HG03064 (cell line): ENCODE measurements at regions not wholly inside any gene's neighbourhood (a gene's known extent, or its start where the extent isn't known, plus 50 kb on each side); places are given as distances from the start of the nearest gene placed in this dataset.

Experiments
- ATAC-seq: cut with Tn5 transposase; IDR thresholded peaks from one replicate; pipeline ENCODE4 v1.9.1; 2021; ENCODE audit warnings: low read depth; ENCODE audit not compliant: unreplicated experiment

GRCh38 chr13:44293908-44294735 is 79.5 kb upstream of the SERP2 start:
- no peak for ATAC-seq

GRCh38 chr13:44294876-44295275 is 78.7 kb upstream of the SERP2 start:
- no peak for ATAC-seq

GRCh38 chr13:44296856-44297255 is 76.8 kb upstream of the SERP2 start:
- ATAC-seq, result no peak

- ATAC-seq, result no peak
Measured at GRCh38 chr13:44298314-44298713, 75.3 kb upstream of the SERP2 start.

- ATAC-seq, result no peak
Measured at GRCh38 chr13:44299152-44299943, 74.3 kb upstream of the SERP2 start.

GRCh38 chr13:44300895-44301638 is 72.6 kb upstream of the SERP2 start:
- ATAC-seq, result peak; percentile 84

- no peak for ATAC-seq
Measured at GRCh38 chr13:44301639-44302015, 72.0 kb upstream of the SERP2 start.

GRCh38 chr13:44302233-44302632 is 71.4 kb upstream of the SERP2 start:
- no peak for ATAC-seq

- ATAC-seq, result no peak
Measured at GRCh38 chr13:44302940-44303575, 70.6 kb upstream of the SERP2 start.

GRCh38 chr13:44303681-44304432 is 69.8 kb upstream of the SERP2 start:
- ATAC-seq, result no peak

GRCh38 chr13:44304433-44304725 is 69.2 kb upstream of the SERP2 start:
- no peak for ATAC-seq

- no peak for ATAC-seq
Measured at GRCh38 chr13:44305286-44305685, 68.3 kb upstream of the SERP2 start.

GRCh38 chr13:44305917-44306370 is 67.7 kb upstream of the SERP2 start:
- ATAC-seq, result no peak

- no peak for ATAC-seq
Measured at GRCh38 chr13:44306371-44307192, 67.0 kb upstream of the SERP2 start.

- no peak for ATAC-seq
Measured at GRCh38 chr13:44307255-44307654, 66.4 kb upstream of the SERP2 start.

GRCh38 chr13:44307844-44308243 is 65.8 kb upstream of the SERP2 start:
- no peak for ATAC-seq

- ATAC-seq, result no peak
Measured at GRCh38 chr13:44308352-44308751, 65.3 kb upstream of the SERP2 start.

- ATAC-seq, result no peak
Measured at GRCh38 chr13:44309794-44310757, 63.5 kb upstream of the SERP2 start.
